PC-9 (cell line): ENCODE measurements at regions not wholly inside any gene's neighbourhood (a gene's known extent, or its start where the extent isn't known, plus 50 kb on each side); places are given as distances from the start of the nearest gene placed in this dataset.

Source experiments
- BruUV-seq: library from RNA; stranded (reverse); fragments of 400-500 nt; replicated peaks from 2 replicates; lab custom pipeline; 2021; lab: Mats Ljungman, UMichigan
- CTCF ChIA-PET: fragments of 300-600 bp; sonication (Branson Sonifier 250); formaldehyde crosslinking; loops from one replicate; lab custom pipeline; 2022; ENCODE audit warnings: antibody characterized with exemption; lab: Charles Lee
- POLR2A ChIA-PET: fragments of 300-600 bp; sonication (Branson Sonifier 250); formaldehyde crosslinking; loops from one replicate; lab custom pipeline; 2022; ENCODE audit warnings: antibody characterized with exemption; ENCODE audit not compliant: unreplicated experiment; lab: Charles Lee
- DNase-seq, 2 experiments: peaks; one replicate each; pipeline versions ENCODE4 v3.0.0 to v3.0.0-alpha.2; 2015 to 2022; ENCODE audit warnings: mixed read lengths in 1 of 2
- H2AFZ ChIP-seq: fragments of 200-600 bp; sonication (generic); 2 replicates; pipeline ENCODE4 v1.8.1; 2017; ENCODE audit warnings: antibody characterized with exemption
- H3F3A ChIP-seq: fragments of 200-600 bp; sonication (generic); 2 replicates; pipeline ENCODE4 v1.8.1; 2017; ENCODE audit warnings: antibody characterized with exemption, mild to moderate bottlenecking, low read depth; ENCODE audit not compliant: insufficient read depth
- H3K27ac ChIP-seq: fragments of 200-600 bp; sonication (generic); 2 replicates; pipeline ENCODE4 v1.6.1; 2016; ENCODE audit warnings: mixed run types
- H3K27me3 ChIP-seq: fragments of 200-600 bp; sonication (generic); 2 replicates; pipeline ENCODE4 v1.6.1; 2016; ENCODE audit warnings: low read depth, mixed run types; ENCODE audit not compliant: insufficient read depth
- H3K36me3 ChIP-seq: fragments of 200-600 bp; sonication (generic); 2 replicates; pipeline ENCODE4 v1.6.1; 2016; ENCODE audit warnings: low read depth, mixed run types
- H3K4me1 ChIP-seq: fragments of 200-600 bp; sonication (generic); replicated peaks from 2 replicates; pipeline ENCODE4 v1.6.1; 2016; ENCODE audit warnings: mixed run types; ENCODE audit not compliant: insufficient read depth
- H3K4me2 ChIP-seq: fragments of 200-600 bp; sonication (generic); 2 replicates; pipeline ENCODE4 v1.6.1; 2017; ENCODE audit warnings: mixed run types
- H3K4me3 ChIP-seq: fragments of 200-600 bp; sonication (generic); 2 replicates; pipeline ENCODE4 v1.6.1; 2016; ENCODE audit warnings: mixed run types
- H3K79me2 ChIP-seq: fragments of 200-600 bp; sonication (generic); 2 replicates; pipeline ENCODE4 v1.6.1; 2017; ENCODE audit warnings: low read depth, mixed run types
- H3K9me2 ChIP-seq: fragments of 200-600 bp; sonication (generic); 2 replicates; pipeline ENCODE4 v1.8.1; 2017; ENCODE audit warnings: mild to moderate bottlenecking; ENCODE audit not compliant: insufficient read depth
- H3K9me3 ChIP-seq: fragments of 200-600 bp; sonication (generic); 2 replicates; pipeline ENCODE4 v1.8.1; 2016; ENCODE audit warnings: low read depth; ENCODE audit not compliant: insufficient read depth
- H4K20me1 ChIP-seq: fragments of 200-600 bp; sonication (generic); 2 replicates; pipeline ENCODE4 v1.8.1; 2017; ENCODE audit not compliant: insufficient read depth
- CTCF ChIP-seq: fragments of 200-600 bp; sonication (generic); conservative IDR thresholded peaks from 2 replicates; pipeline ENCODE4 v1.6.1; 2017; ENCODE audit warnings: mixed run types, antibody characterized with exemption, mild to moderate bottlenecking, moderate library complexity
- EZH2 ChIP-seq: fragments of 200-600 bp; sonication (generic); IDR thresholded peaks from 2 replicates; pipeline ENCODE4 v1.8.0; 2017; ENCODE audit warnings: antibody characterized with exemption, low read depth
- intact Hi-C: fragments of 100-400 bp; cut with micrococcal nuclease; formaldehyde crosslinking; loops from one replicate; pipeline ENCODE4 v1.10.0; 2022; ENCODE audit not compliant: unreplicated experiment

DNA sequence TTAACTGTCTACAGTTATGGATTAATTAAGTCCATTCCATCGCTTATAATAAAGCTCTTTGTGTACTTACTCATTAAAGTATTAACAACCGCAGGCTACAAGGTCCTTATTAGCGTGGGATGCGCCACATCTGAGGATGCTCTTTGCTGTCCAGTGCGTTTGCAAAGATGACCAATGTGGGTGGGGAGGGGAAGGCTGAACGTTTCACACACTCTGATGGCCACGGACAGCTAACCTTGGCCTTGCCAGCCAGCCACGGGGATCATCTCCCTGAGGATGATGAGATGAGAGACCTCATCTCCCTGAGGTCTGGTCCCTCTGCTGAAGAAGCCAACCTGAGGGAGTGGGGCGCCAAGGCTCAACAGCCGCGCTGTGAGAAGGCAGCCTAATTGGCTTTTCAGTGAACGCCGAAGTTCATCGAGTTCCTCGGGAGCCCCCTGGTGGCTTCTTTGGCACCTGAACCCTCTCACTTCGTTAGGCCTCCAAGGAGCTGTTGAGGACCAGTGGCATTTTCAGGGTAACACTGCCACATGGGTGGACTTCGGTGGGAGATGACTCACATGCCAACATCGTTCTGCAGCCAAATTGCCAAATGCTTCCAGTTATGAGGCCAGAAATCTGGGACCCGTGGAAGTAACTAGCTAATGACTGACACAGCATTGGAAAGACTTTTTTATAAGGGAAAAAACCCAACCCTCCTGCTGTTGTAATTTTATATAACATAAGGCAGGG, 69.3 kb upstream of the SEC11C start:
- BruUV-seq = no TSS peak

DNA sequence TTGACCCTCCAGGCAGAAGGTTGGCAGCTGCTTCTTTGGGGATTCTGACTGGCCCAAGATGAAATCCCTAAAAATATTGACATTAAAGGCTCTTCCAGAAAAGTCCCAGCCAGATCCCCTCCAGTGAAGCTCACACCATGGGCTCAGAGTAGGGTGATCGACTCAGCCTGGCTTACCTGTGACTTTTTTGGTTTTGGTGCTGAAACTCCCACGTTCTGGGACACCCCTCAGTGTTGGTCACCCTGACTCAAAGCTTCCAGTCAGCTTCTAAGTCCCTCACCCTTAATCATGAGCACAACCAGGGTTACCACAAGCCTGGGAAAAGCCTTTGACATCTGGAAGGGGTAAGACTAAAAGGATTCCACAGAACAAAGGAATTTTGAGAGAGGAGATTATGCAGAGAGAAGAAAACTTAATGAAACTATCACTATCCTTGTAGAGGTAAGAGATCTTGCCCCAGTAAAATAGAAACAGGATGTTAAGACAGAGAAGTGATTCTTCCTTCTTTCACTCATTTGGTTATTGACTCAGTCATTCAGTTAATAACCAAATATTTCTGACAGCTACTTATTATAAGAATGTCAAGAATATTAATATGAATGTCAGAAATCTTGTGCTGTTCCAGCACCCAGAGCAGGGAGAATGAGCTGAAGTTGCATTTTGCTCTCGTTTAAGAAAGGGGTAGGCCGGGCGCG, 66.8 kb upstream of the SEC11C start:
- no peak overlapping the region for H3K4me3 ChIP-seq
- H3K9me2 ChIP-seq = no peaks in the 10 kb centered on the region
- TF ChIP-seq CTCF = no peak
- TF ChIP-seq EZH2 = no peak
- BruUV-seq = no TSS peak
- no peaks in the 10 kb centered on the region for H3K9me3 ChIP-seq
- H3K27ac ChIP-seq = no peak overlapping the region
- no peaks in the 10 kb centered on the region for H3K27me3 ChIP-seq
- no peaks in the 10 kb centered on the region for H3K4me1 ChIP-seq
- no peaks in the 10 kb centered on the region for H4K20me1 ChIP-seq
- ChIA-PET CTCF (no interaction called here), POLR2A (no interaction called here)
- no peak overlapping the region for H3K4me2 ChIP-seq
- H3K79me2 ChIP-seq = no peaks in the 10 kb centered on the region
- H2AFZ ChIP-seq = no peak overlapping the region
- no peaks in the 10 kb centered on the region for H3F3A ChIP-seq
- H3K36me3 ChIP-seq = no peaks in the 10 kb centered on the region
- intact Hi-C loops = loop anchor here (10.0 kb wide), 1 partner anchor 548 kb away; no protein-coding TSS in a partner anchor
- DNase-seq = no peak

More for the DNA sequence above, 69.3 kb upstream of the SEC11C start:
- H3K79me2 ChIP-seq = no peaks in the 10 kb centered on the region
- H3K27ac ChIP-seq = no peak overlapping the region
- H4K20me1 ChIP-seq = no peaks in the 10 kb centered on the region
- H3K4me3 ChIP-seq = no peak overlapping the region
- DNase-seq = peak; percentile 64 to 66
- no peak overlapping the region for H3K4me2 ChIP-seq
- H3K9me3 ChIP-seq = no peaks in the 10 kb centered on the region
- no peak overlapping the region for H2AFZ ChIP-seq
- no peaks in the 10 kb centered on the region for H3K36me3 ChIP-seq
- TF ChIP-seq CTCF (peak; percentile 87), EZH2 (no peak)
- ChIA-PET CTCF (interaction anchor here (0.5 to 1.4 kb wide), 7 partner anchors 52 to 784 kb away, joined by 3 to 8 read pairs (median 5); no protein-coding TSS in a partner anchor), POLR2A (interaction anchor here (0.6 to 0.7 kb wide), 2 partner anchors 379 to 597 kb away, joined by 5 to 6 read pairs; no protein-coding TSS in a partner anchor)
- H3K4me1 ChIP-seq = no peaks in the 10 kb centered on the region
- H3K9me2 ChIP-seq = no peaks in the 10 kb centered on the region
- no peaks in the 10 kb centered on the region for H3F3A ChIP-seq
- intact Hi-C loops = loop anchor here (1.0 to 10.0 kb wide), 3 partner anchors 289 to 546 kb away; no protein-coding TSS in a partner anchor
- no peaks in the 10 kb centered on the region for H3K27me3 ChIP-seq

DNA sequence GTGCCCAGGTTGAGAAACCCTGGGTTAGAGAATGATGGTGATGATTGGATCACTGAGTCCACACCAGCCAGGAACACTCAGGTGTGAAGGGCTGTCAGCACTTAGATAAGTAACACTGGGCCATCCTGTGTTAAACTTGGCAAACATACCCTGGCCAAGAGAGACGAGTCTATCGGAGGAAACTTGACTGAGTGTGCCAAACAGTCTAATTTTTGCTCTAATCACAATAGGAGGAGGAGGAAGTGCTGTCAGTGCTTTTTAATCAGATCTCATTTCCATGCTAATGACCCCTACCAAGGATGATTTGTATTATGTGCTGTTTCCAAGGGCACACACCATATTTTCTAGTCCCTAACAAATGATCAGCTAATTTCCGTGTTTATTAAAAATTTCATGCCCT, 63.8 kb upstream of the SEC11C start:
- Histone ChIP-seq H3K4me1 (no peaks in the 10 kb centered on the region), H4K20me1 (no peaks in the 10 kb centered on the region), H3K36me3 (no peaks in the 10 kb centered on the region), H3K4me2 (no peak overlapping the region), H3K79me2 (no peaks in the 10 kb centered on the region), H2AFZ (no peak overlapping the region), H3K27ac (no peak overlapping the region), H3F3A (no peaks in the 10 kb centered on the region; the same call in 1 of the 2 replicates), H3K27me3 (no peaks in the 10 kb centered on the region), H3K4me3 (no peak overlapping the region), H3K9me2 (no peaks in the 10 kb centered on the region), H3K9me3 (no peaks in the 10 kb centered on the region)
- DNase-seq = no peak
- BruUV-seq = no TSS peak
- intact Hi-C loops = loop anchor here (10.0 kb wide), 1 partner anchor 551 kb away; no protein-coding TSS in a partner anchor
- no peak for TF ChIP-seq CTCF
- TF ChIP-seq EZH2 = no peak
- ChIA-PET POLR2A (no interaction called here), CTCF (no interaction called here)
